ENCODE measurements at regions not wholly inside any gene's neighbourhood (a gene's known extent, or its start where the extent isn't known, plus 50 kb on each side); places are given as distances from the start of the nearest gene placed in this dataset.

DNA sequence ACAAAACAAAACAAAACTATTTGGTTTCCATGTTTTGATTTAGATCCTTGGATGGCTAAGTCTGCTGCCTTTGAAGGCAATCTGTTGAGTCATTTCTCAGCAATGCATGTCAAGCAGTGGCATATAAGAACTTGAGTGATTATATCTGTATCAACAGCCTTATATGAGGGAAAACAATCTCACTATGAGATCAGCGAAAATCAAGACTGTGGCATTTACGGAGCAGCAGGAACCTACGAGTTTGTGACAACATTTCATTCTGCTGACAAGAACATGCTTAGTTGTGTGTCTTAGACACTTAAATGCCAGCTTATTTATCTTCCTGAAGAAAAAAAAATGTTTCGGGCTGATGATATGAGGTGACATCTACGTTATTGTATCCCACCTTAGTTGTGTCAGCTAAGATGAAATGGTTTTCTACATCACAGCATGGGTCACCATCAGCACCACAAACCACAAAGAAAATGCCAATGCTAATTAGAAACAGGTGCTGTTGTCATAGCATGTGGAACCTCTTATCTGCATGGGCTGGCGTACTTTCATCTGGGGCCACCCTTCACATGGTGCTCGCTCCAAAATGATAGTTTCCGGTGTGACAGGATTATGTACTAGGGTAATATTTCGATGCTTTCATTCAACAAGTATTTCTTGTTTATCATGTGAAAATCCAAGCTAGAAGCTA is 1085.5 kb downstream of the SORCS1 start:
- Histone ChIP-seq H3K36me3 (ENCODE audit: low read length) (no peaks in the 10 kb centered on the region), H3K9me2 (replicated peaks; ENCODE audit: insufficient read depth, low read length) (no peaks in the 10 kb centered on the region), H3K9me3 (ENCODE audit: insufficient read depth, low read length) (no peaks in the 10 kb centered on the region), H2AFZ (ENCODE audit: low read depth, low read length, severe bottlenecking) (no peak overlapping the region), H3K4me3 (ENCODE audit: insufficient read depth, low read length, poor library complexity, severe bottlenecking) (no peak overlapping the region), H3K27ac (ENCODE audit: low read depth, low read length) (no peak overlapping the region), H3F3A (ENCODE audit: insufficient read depth) (no peaks in the 10 kb centered on the region), H3K79me2 (ENCODE audit: insufficient read depth, low read length) (no peaks in the 10 kb centered on the region), H3K27me3 (ENCODE audit: low read length) (no peaks in the 10 kb centered on the region), H3K9ac (ENCODE audit: low read length) (no peak overlapping the region), H4K20me1 (ENCODE audit: low read depth, low read length) (no peaks in the 10 kb centered on the region), H3K4me2 (ENCODE audit: low read depth, low read length, poor library complexity, severe bottlenecking) (no peak overlapping the region)
- no peak for TF ChIP-seq CTCF (IDR thresholded peaks at IDR 0.05; ENCODE audit: insufficient read depth, low read length, poor library complexity, severe bottlenecking)
- TF ChIP-seq EZH2phosphoT487 (conservative IDR thresholded peaks at IDR 0.05; ENCODE audit: low read length) = no peak

- Histone ChIP-seq H2AFZ (ENCODE audit: low read depth, low read length, severe bottlenecking) (no peak overlapping the region), H3K79me2 (ENCODE audit: insufficient read depth, low read length) (no peaks in the 10 kb centered on the region), H3K36me3 (ENCODE audit: low read length) (no peaks in the 10 kb centered on the region), H3K9me3 (ENCODE audit: insufficient read depth, low read length) (no peaks in the 10 kb centered on the region), H3K27me3 (ENCODE audit: low read length) (no peaks in the 10 kb centered on the region), H3K4me3 (ENCODE audit: insufficient read depth, low read length, poor library complexity, severe bottlenecking) (no peak overlapping the region), H3K9ac (ENCODE audit: low read length) (no peak overlapping the region), H3K9me2 (replicated peaks; ENCODE audit: insufficient read depth, low read length) (no peaks in the 10 kb centered on the region), H3K4me2 (ENCODE audit: low read depth, low read length, poor library complexity, severe bottlenecking) (no peak overlapping the region), H4K20me1 (ENCODE audit: low read depth, low read length) (no peaks in the 10 kb centered on the region), H3K27ac (ENCODE audit: low read depth, low read length) (no peak overlapping the region), H3F3A (ENCODE audit: insufficient read depth) (no peaks in the 10 kb centered on the region)
- TF ChIP-seq CTCF (IDR thresholded peaks at IDR 0.05; ENCODE audit: insufficient read depth, low read length, poor library complexity, severe bottlenecking) (no peak), EZH2phosphoT487 (conservative IDR thresholded peaks at IDR 0.05; ENCODE audit: low read length) (no peak)
These were observed 1088.0 kb downstream of the SORCS1 start for GRCh38 chr10:106076496-106076895.

GRCh38 chr10:106053061-106053460 is 1111.4 kb downstream of the SORCS1 start:
- H3K27ac ChIP-seq (ENCODE audit: low read depth, low read length) = no peak overlapping the region
- no peak overlapping the region for H2AFZ ChIP-seq (ENCODE audit: low read depth, low read length, severe bottlenecking)
- H4K20me1 ChIP-seq (ENCODE audit: low read depth, low read length) = no peaks in the 10 kb centered on the region
- no peaks in the 10 kb centered on the region for H3K79me2 ChIP-seq (ENCODE audit: insufficient read depth, low read length)
- no peak overlapping the region for H3K4me3 ChIP-seq (ENCODE audit: insufficient read depth, low read length, poor library complexity, severe bottlenecking)
- no peak overlapping the region for H3K9ac ChIP-seq (ENCODE audit: low read length)
- no peaks in the 10 kb centered on the region for H3K9me3 ChIP-seq (ENCODE audit: insufficient read depth, low read length)
- no peaks in the 10 kb centered on the region for H3F3A ChIP-seq (ENCODE audit: insufficient read depth)
- no peaks in the 10 kb centered on the region for H3K9me2 ChIP-seq (replicated peaks; ENCODE audit: insufficient read depth, low read length)
- no peaks in the 10 kb centered on the region for H3K36me3 ChIP-seq (ENCODE audit: low read length)
- no peak overlapping the region for H3K4me2 ChIP-seq (ENCODE audit: low read depth, low read length, poor library complexity, severe bottlenecking)
- no peaks in the 10 kb centered on the region for H3K27me3 ChIP-seq (ENCODE audit: low read length)
- TF ChIP-seq EZH2phosphoT487 (conservative IDR thresholded peaks at IDR 0.05; ENCODE audit: low read length) (no peak), CTCF (IDR thresholded peaks at IDR 0.05; ENCODE audit: insufficient read depth, low read length, poor library complexity, severe bottlenecking) (no peak)
